Naive thymus-derived CD8-positive, alpha-beta T cell (primary cell): ENCODE measurements at regions not wholly inside any gene's neighbourhood (a gene's known extent, or its start where the extent isn't known, plus 50 kb on each side); places are given as distances from the start of the nearest gene placed in this dataset.

Source experiments
- ATAC-seq, 2 donors: fragments of 150-1000 bp; cut with Tn5 transposase in 1 of 2; sonication (Bioruptor Pico), chemical (Tn5 transposase) in 1 of 2; 1 replicate in 1 of 2; 2 replicates in 1 of 2; pipeline ENCODE4 v1.10.0; 2021; ENCODE audit warnings: mild to moderate bottlenecking in 2 of 2, moderate library complexity in 2 of 2
- POLR2A ChIA-PET: fragments of 350-600 bp; sonication (Branson Sonifier 250); formaldehyde crosslinking; loops from one replicate; lab custom pipeline; 2021; ENCODE audit warnings: antibody characterized with exemption; lab: Charles Lee
- DNase-seq, 10 donors: peaks; one replicate each; pipeline versions ENCODE4 v3.0.0 to v3.0.0-alpha.2; 2020 to 2022
- H3K27ac Mint-ChIP-seq, 10 donors: one replicate each; pipeline ENCODE4 v1.8.0; 2020 to 2022; ENCODE audit warnings: mild to moderate bottlenecking in 10 of 10, mixed read lengths in 10 of 10, moderate library complexity in 4 of 10, inconsistent platforms in 1 of 10
- H3K27me3 Mint-ChIP-seq, 5 donors: one replicate each; pipeline ENCODE4 v1.8.0; 2021 to 2022; ENCODE audit warnings: mixed read lengths in 5 of 5
- H3K36me3 Mint-ChIP-seq, 3 donors: one replicate each; pipeline ENCODE4 v1.8.0; 2020 to 2022; ENCODE audit warnings: mixed read lengths in 3 of 3, mild to moderate bottlenecking in 2 of 3, inconsistent platforms in 1 of 3
- H3K4me1 Mint-ChIP-seq, 4 donors: one replicate each; pipeline ENCODE4 v1.8.0; 2021 to 2022; ENCODE audit warnings: mixed read lengths in 4 of 4
- H3K4me3 Mint-ChIP-seq, 10 donors: one replicate each; pipeline ENCODE4 v1.8.0; 2020 to 2022; ENCODE audit warnings: mild to moderate bottlenecking in 10 of 10, mixed read lengths in 10 of 10, moderate library complexity in 6 of 10, inconsistent platforms in 1 of 10
- H3K9me3 Mint-ChIP-seq, 9 donors: one replicate each; pipeline ENCODE4 v1.8.0; 2020 to 2022; ENCODE audit warnings: mixed read lengths in 9 of 9, mild to moderate bottlenecking in 3 of 9, inconsistent platforms in 1 of 9, moderate library complexity in 1 of 9

GRCh38 chr2:36060133-36060532, 295.4 kb upstream of the CRIM1 start:
- POLR2A ChIA-PET = no interaction called here
- H3K27ac Mint-ChIP-seq = no peak overlapping the region
- DNase-seq (no peak), ATAC-seq (no peak)
- peaks cover 4 to 13% (median 9%) of the 10 kb centered on the region in 4 donors for H3K4me1 Mint-ChIP-seq
- peaks cover 2 to 35% (median 7%) of the 10 kb centered on the region in 5 donors for H3K27me3 Mint-ChIP-seq
- no peak overlapping the region for H3K4me3 Mint-ChIP-seq
- peaks cover 0 to 26% (median 5%) of the 10 kb centered on the region in 9 donors for H3K9me3 Mint-ChIP-seq
- H3K36me3 Mint-ChIP-seq = no peaks in the 10 kb centered on the region

DNA sequence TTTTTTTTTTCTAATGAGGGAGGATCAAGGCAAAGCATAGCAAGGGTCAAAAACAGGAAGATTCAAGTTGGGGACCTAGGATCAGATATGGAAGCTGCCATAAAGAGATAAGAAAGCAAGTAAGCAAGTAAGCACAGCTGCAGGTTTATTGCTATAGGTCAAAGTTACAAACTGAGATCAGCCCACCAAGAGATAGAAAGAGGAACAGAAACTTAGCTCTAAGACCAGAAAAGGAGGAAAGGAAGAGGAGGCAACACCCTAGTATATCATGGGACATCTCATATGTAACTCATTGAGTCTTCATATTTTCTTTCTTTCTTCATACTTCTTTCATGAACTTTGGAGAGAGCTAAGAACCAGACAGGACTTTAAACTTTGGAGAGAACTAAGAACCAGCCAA, 295.9 kb upstream of the CRIM1 start:
- Mint-ChIP-seq H3K27me3 (peaks cover 2 to 35% (median 7%) of the 10 kb centered on the region in 5 donors), H3K9me3 (peaks cover 0 to 26% (median 3%) of the 10 kb centered on the region in 9 donors), H3K27ac (no peak overlapping the region), H3K36me3 (no peaks in the 10 kb centered on the region), H3K4me3 (no peak overlapping the region), H3K4me1 (peaks cover 4 to 13% (median 9%) of the 10 kb centered on the region in 4 donors)
- POLR2A ChIA-PET = no interaction called here
- DNase-seq (no peak), ATAC-seq (no peak)

DNA sequence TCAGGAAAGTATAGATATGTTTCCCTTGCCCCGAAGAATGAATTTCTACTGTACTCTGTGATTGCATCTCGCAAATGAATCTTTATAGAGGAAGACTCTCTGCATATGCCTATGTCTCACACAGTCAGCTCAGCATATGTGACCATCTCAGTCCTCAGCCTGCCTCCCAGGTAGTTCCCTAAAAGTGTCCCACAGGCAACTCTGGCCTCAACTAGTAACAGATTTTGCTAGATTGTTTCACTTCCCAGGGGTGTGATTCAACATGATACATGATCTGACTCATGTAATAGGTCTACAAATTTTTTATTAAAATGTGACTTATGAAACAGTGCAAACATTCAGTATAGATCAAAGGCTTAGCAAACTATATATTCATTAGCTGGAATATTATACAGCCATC, 296.6 kb upstream of the CRIM1 start:
- Mint-ChIP-seq H3K36me3 (no peaks in the 10 kb centered on the region), H3K4me1 (peaks cover 4 to 13% (median 9%) of the 10 kb centered on the region in 4 donors), H3K4me3 (no peak overlapping the region), H3K9me3 (peaks cover 0 to 26% (median 3%) of the 10 kb centered on the region in 9 donors), H3K27ac (peak overlapping the region in 1 of 10 donors; percentile 50), H3K27me3 (peaks cover 2 to 35% (median 7%) of the 10 kb centered on the region in 5 donors)
- DNase-seq (no peak), ATAC-seq (no peak)
- POLR2A ChIA-PET = no interaction called here

DNA sequence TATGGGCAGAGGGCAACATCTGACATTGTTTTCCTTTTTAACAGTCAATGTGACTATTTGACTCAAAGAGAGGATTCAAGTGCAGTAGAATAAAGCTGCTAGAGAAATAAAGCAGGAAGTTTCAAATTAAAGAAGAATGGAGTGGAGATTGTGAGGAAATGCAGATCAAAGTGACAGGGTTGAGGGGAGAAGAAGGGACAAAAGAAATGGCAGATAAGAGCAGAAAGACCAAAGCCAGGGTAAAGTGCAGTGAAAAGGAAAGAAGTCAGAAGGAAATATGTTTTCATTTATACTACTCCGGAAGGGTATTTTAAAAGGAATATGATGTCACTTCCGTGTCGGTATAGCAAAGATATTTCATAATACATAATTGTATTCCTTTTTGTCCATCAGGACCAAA, 297.5 kb upstream of the CRIM1 start:
- Mint-ChIP-seq H3K27me3 (peaks cover 2 to 27% (median 7%) of the 10 kb centered on the region in 5 donors), H3K9me3 (peaks cover 0 to 19% (median 0%) of the 10 kb centered on the region in 9 donors), H3K4me3 (peak overlapping the region in 5 of 10 donors; percentile 2 to 37 (median 23)), H3K4me1 (peaks cover 4 to 13% (median 9%) of the 10 kb centered on the region in 4 donors), H3K36me3 (no peaks in the 10 kb centered on the region), H3K27ac (peak overlapping the region in 5 of 10 donors; percentile 2 to 70 (median 11))
- ATAC-seq (no peak), DNase-seq (no peak)
- POLR2A ChIA-PET = no interaction called here

GRCh38 chr2:36052819-36053218, 302.8 kb upstream of the CRIM1 start:
- no peak overlapping the region for H3K4me3 Mint-ChIP-seq
- no peaks in the 10 kb centered on the region for H3K36me3 Mint-ChIP-seq
- peaks cover 0 to 7% (median 2%) of the 10 kb centered on the region in 4 donors for H3K4me1 Mint-ChIP-seq
- H3K9me3 Mint-ChIP-seq = peaks cover 0 to 28% (median 2%) of the 10 kb centered on the region in 9 donors
- ATAC-seq (no peak), DNase-seq (no peak)
- H3K27ac Mint-ChIP-seq = no peak overlapping the region
- H3K27me3 Mint-ChIP-seq = peaks cover 0 to 2% (median 0%) of the 10 kb centered on the region in 5 donors
- POLR2A ChIA-PET = no interaction called here

DNA sequence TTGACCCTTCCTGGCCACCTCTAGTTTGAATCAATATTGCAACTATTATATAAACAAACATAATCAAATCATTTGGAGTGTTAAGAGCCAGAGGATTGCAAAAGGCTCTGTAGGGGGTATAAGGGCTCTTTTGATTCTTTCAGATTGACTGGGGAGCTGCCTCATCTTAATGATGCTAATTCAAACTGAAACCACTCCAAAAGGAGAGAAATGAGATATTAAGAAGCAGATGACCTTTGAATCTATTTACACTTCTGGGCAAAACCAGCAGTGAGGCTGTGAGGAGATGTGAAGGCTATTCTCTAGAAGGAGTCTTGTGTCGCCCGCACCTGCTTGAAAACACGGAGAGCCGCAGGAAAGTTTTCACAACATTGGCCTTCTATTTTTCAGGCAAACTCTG, 311.2 kb upstream of the CRIM1 start:
- Mint-ChIP-seq H3K36me3 (no peaks in the 10 kb centered on the region), H3K9me3 (peaks cover 0 to 10% (median 0%) of the 10 kb centered on the region in 9 donors), H3K27me3 (peaks cover 2 to 14% (median 6%) of the 10 kb centered on the region in 5 donors), H3K4me1 (no peaks in the 10 kb centered on the region), H3K4me3 (no peak overlapping the region), H3K27ac (no peak overlapping the region)
- ATAC-seq = no peak
- DNase-seq = no peak
- POLR2A ChIA-PET = no interaction called here

DNA sequence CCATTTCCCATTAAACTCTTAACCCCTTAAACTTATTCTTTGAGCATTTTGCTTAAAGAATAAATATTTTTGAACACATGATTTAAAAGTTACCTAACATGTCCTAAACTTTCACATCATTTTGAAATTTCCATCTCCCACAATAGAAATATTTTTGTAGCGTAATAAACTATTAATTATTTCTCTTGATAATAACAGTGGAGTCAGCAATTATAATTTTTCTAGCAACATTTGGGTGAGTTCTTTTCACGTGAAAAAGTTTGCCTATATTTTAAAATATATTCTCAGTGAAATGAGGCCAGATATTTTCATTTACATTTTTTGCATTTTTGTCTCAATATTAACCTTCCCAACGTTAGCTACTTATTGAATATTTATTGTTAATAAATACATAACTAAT, 320.4 kb upstream of the CRIM1 start:
- H3K27ac Mint-ChIP-seq = no peak overlapping the region
- peaks cover 0 to 3% (median 0%) of the 10 kb centered on the region in 5 donors for H3K27me3 Mint-ChIP-seq
- no peak for DNase-seq
- POLR2A ChIA-PET = no interaction called here
- H3K4me1 Mint-ChIP-seq = peaks cover 0 to 4% (median 0%) of the 10 kb centered on the region in 4 donors
- ATAC-seq = no peak
- H3K9me3 Mint-ChIP-seq = peaks cover 0 to 16% (median 2%) of the 10 kb centered on the region in 9 donors
- H3K4me3 Mint-ChIP-seq = no peak overlapping the region
- H3K36me3 Mint-ChIP-seq = peaks cover 0 to 4% (median 0%) of the 10 kb centered on the region in 3 donors

GRCh38 chr2:36032046-36032445, 323.5 kb upstream of the CRIM1 start:
- H3K4me3 Mint-ChIP-seq = no peak overlapping the region
- POLR2A ChIA-PET = no interaction called here
- peaks cover 0 to 4% (median 0%) of the 10 kb centered on the region in 4 donors for H3K4me1 Mint-ChIP-seq
- peaks cover 0 to 10% (median 0%) of the 10 kb centered on the region in 9 donors for H3K9me3 Mint-ChIP-seq
- H3K27me3 Mint-ChIP-seq = peaks cover 0 to 3% (median 0%) of the 10 kb centered on the region in 5 donors
- H3K36me3 Mint-ChIP-seq = peaks cover 0 to 4% (median 0%) of the 10 kb centered on the region in 3 donors
- H3K27ac Mint-ChIP-seq = no peak overlapping the region
- DNase-seq (no peak), ATAC-seq (no peak)

DNA sequence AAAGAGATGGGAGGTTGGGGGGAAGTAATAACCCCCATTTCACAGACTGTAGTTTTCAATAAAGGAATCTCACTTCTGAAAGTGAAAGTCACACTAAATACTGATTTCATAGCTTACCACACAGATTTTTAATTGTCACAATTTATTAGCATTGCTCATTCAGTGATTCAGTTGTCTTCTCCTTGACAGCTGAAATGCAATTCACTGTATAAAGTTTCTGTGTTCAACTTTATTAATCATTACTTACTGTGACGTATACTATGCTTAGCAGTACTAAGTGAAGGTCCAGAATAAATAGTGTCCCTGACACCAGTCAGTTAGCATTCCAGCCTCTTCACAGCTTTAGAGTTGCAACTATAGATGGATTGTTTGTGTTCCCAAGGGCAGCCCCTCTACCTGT, 324.1 kb upstream of the CRIM1 start:
- Mint-ChIP-seq H3K4me3 (no peak overlapping the region), H3K4me1 (peaks cover 0 to 4% (median 0%) of the 10 kb centered on the region in 4 donors), H3K27me3 (peaks cover 0 to 3% (median 0%) of the 10 kb centered on the region in 5 donors), H3K9me3 (peaks cover 0 to 4% (median 0%) of the 10 kb centered on the region in 9 donors), H3K27ac (no peak overlapping the region), H3K36me3 (peaks cover 0 to 3% (median 0%) of the 10 kb centered on the region in 3 donors)
- POLR2A ChIA-PET = no interaction called here
- DNase-seq (no peak), ATAC-seq (no peak)

- Mint-ChIP-seq H3K4me1 (peaks cover 0 to 4% (median 0%) of the 10 kb centered on the region in 4 donors), H3K27ac (no peak overlapping the region), H3K4me3 (no peak overlapping the region), H3K9me3 (no peaks in the 10 kb centered on the region), H3K27me3 (no peaks in the 10 kb centered on the region), H3K36me3 (no peaks in the 10 kb centered on the region)
- ATAC-seq = no peak
- POLR2A ChIA-PET = no interaction called here
- no peak for DNase-seq
Observed at GRCh38 chr2:36027616-36028015, 328.0 kb upstream of the CRIM1 start.

DNA sequence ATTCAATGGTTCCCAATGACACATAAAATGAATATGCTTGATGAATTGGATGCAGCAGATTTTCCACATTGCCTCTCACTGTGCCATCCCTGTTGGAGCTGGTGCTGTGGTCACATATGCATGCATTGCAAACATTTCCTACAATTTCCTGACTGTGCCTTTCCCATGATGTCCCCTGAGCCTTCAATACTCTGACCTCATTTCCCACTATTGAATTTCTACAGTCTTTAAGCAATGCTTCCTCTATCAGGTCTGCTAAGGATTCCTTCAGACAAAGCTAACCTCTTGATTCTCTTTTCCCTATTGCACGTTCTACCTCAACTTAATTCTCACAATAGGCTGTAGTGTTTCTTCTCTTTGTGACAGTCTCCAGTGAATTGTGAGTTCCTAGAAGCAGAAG, 342.5 kb upstream of the CRIM1 start:
- no peak overlapping the region for H3K4me3 Mint-ChIP-seq
- no peak overlapping the region for H3K27ac Mint-ChIP-seq
- ATAC-seq = no peak
- H3K4me1 Mint-ChIP-seq = no peaks in the 10 kb centered on the region
- H3K9me3 Mint-ChIP-seq = no peaks in the 10 kb centered on the region
- H3K27me3 Mint-ChIP-seq = peaks cover 0 to 8% (median 5%) of the 10 kb centered on the region in 5 donors
- no peak for DNase-seq
- POLR2A ChIA-PET = no interaction called here
- H3K36me3 Mint-ChIP-seq = no peaks in the 10 kb centered on the region

DNA sequence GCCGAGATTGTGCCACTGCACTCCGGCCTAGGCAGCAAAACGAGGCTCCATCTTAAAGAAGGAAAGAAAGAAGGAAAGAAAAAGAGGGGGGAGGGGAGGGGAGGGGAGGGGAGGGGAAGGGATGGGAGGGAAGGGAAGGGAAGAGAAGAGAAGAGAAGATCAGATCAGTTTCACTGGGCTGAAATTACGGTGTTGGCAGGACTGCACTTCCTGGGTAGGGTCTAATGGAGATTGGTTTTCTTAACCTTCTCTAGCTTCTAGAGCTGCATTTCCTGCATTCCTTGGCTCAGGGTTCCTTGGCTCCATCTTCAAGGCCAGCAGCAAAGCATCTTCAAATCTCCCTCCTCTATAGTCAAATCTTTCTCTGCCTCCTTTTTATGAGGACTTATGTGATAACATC, 349.1 kb upstream of the CRIM1 start:
- H3K9me3 Mint-ChIP-seq = no peaks in the 10 kb centered on the region
- POLR2A ChIA-PET = no interaction called here
- H3K27me3 Mint-ChIP-seq = no peaks in the 10 kb centered on the region

DNA sequence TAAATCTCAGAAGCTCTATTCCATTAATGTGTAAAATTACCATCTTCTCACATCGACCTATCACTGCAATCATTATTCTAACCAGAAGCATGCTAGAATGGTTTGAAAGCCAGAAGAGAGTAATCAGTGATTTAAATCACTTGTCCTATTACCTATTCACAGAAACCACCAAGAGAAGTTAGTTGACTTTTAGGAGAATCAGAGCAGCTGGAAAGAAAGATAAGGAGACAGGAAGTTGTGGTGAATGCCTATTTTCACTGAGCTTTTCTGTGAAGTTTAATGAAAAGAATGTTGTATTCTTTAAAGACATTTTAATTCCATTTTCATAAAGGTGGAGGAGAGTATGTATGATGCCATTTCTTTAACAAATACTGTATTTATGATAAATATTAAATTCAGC, 352.6 kb upstream of the CRIM1 start:
- Mint-ChIP-seq H3K4me3 (no peak overlapping the region), H3K9me3 (no peaks in the 10 kb centered on the region), H3K36me3 (no peaks in the 10 kb centered on the region), H3K4me1 (no peaks in the 10 kb centered on the region), H3K27ac (no peak overlapping the region), H3K27me3 (peaks cover 0 to 14% (median 2%) of the 10 kb centered on the region in 5 donors)
- POLR2A ChIA-PET = no interaction called here
- DNase-seq = no peak
- no peak for ATAC-seq

More for the DNA sequence above, 349.1 kb upstream of the CRIM1 start:
- ATAC-seq = no peak
- no peak for DNase-seq
- no peak overlapping the region for H3K4me3 Mint-ChIP-seq
- H3K36me3 Mint-ChIP-seq = no peaks in the 10 kb centered on the region
- H3K4me1 Mint-ChIP-seq = no peaks in the 10 kb centered on the region
- no peak overlapping the region for H3K27ac Mint-ChIP-seq

GRCh38 chr2:35997488-35997887, 358.1 kb upstream of the CRIM1 start:
- H3K36me3 Mint-ChIP-seq = peaks cover 0 to 10% (median 0%) of the 10 kb centered on the region in 3 donors
- H3K9me3 Mint-ChIP-seq = peaks cover 0 to 9% (median 5%) of the 10 kb centered on the region in 9 donors
- H3K4me3 Mint-ChIP-seq = no peak overlapping the region
- ATAC-seq (no peak), DNase-seq (no peak)
- no peak overlapping the region for H3K27ac Mint-ChIP-seq
- POLR2A ChIA-PET = no interaction called here
- H3K4me1 Mint-ChIP-seq = no peaks in the 10 kb centered on the region
- H3K27me3 Mint-ChIP-seq = peaks cover 0 to 14% (median 2%) of the 10 kb centered on the region in 5 donors
